COLO668 (cell line): ENCODE measurements at regions not wholly inside any gene's neighbourhood (a gene's known extent, or its start where the extent isn't known, plus 50 kb on each side); places are given as distances from the start of the nearest gene placed in this dataset.
"Not testable (repeated sequence)": the region's sequence is repeated elsewhere in the genome, so short reads cannot be mapped to it uniquely, and the experiment has no call there.

ENCODE experiments used
- DNase-seq: peaks from one replicate; lab custom pipeline; 2025; ENCODE audit not compliant: unreplicated experiment; lab: John Stamatoyannopoulos, UW

- DNase-seq = no peak
These were observed 87.6 kb upstream of the MYLIP start for GRCh38 chr6:16041327-16041726.

GRCh38 chr6:16040628-16040974, 88.3 kb upstream of the MYLIP start:
- no peak for DNase-seq

- DNase-seq = not testable (repeated sequence)
These were observed 88.8 kb upstream of the MYLIP start for GRCh38 chr6:16039892-16040627.

- DNase-seq = no peak
These were observed 89.9 kb upstream of the MYLIP start for GRCh38 chr6:16038938-16039337.

GRCh38 chr6:16035488-16036080, 93.3 kb upstream of the MYLIP start:
- no peak for DNase-seq

GRCh38 chr6:16033214-16033613, 95.7 kb upstream of the MYLIP start:
- DNase-seq = no peak

- DNase-seq = no peak
These were observed 97.5 kb upstream of the MYLIP start for GRCh38 chr6:16031278-16031981.

- no peak for DNase-seq
These were observed 99.9 kb upstream of the MYLIP start for GRCh38 chr6:16028966-16029365.

GRCh38 chr6:16020259-16020658, 108.6 kb upstream of the MYLIP start:
- no peak for DNase-seq

GRCh38 chr6:16019462-16019861, 109.4 kb upstream of the MYLIP start:
- DNase-seq = no peak

- no peak for DNase-seq
These were observed 110.3 kb upstream of the MYLIP start for GRCh38 chr6:16018626-16019025.

GRCh38 chr6:16014325-16014724, 114.6 kb upstream of the MYLIP start:
- DNase-seq = not testable (repeated sequence)

GRCh38 chr6:16007146-16007545, 121.7 kb upstream of the MYLIP start:
- no peak for DNase-seq

GRCh38 chr6:16006681-16007080, 122.2 kb upstream of the MYLIP start:
- DNase-seq = no peak

- DNase-seq = no peak
These were observed 123.8 kb upstream of the MYLIP start for GRCh38 chr6:16004934-16005679.

- DNase-seq = no peak
These were observed 125.7 kb upstream of the MYLIP start for GRCh38 chr6:16003197-16003491.

GRCh38 chr6:16002332-16003196, 126.3 kb upstream of the MYLIP start:
- DNase-seq = no peak

- DNase-seq = no peak
These were observed 127.7 kb upstream of the MYLIP start for GRCh38 chr6:16001158-16001557.

GRCh38 chr6:15999201-15999600, 129.7 kb upstream of the MYLIP start:
- DNase-seq = no peak

- DNase-seq = no peak
These were observed 131.1 kb upstream of the MYLIP start for GRCh38 chr6:15997586-15998388.
